ENCODE measurements at regions not wholly inside any gene's neighbourhood (a gene's known extent, or its start where the extent isn't known, plus 50 kb on each side); places are given as distances from the start of the nearest gene placed in this dataset.
"Not testable (repeated sequence)": the region's sequence is repeated elsewhere in the genome, so short reads cannot be mapped to it uniquely, and the experiment has no call there.

- no peak for DNase-seq (ENCODE audit: low read depth in 2 of 2)
Measured at GRCh38 chr6:56745971-56746370, 103.3 kb upstream of the DST start.

GRCh38 chr6:56745081-56745480, 102.4 kb upstream of the DST start:
- DNase-seq (ENCODE audit: low read depth in 2 of 2): no peak

- no peak for DNase-seq (ENCODE audit: low read depth in 2 of 2)
Measured at GRCh38 chr6:56744528-56744927, 101.8 kb upstream of the DST start.

GRCh38 chr6:56742122-56742791, 99.6 kb upstream of the DST start:
- no peak for DNase-seq (ENCODE audit: low read depth in 2 of 2)

- DNase-seq (ENCODE audit: low read depth in 2 of 2): no peak
Measured at GRCh38 chr6:56741472-56741871, 98.8 kb upstream of the DST start.

GRCh38 chr6:56739836-56740815, 97.4 kb upstream of the DST start:
- DNase-seq (ENCODE audit: low read depth in 2 of 2): no peak

- no peak for DNase-seq (ENCODE audit: low read depth in 2 of 2)
Measured at GRCh38 chr6:56736804-56737203, 94.1 kb upstream of the DST start.

- no peak for DNase-seq (ENCODE audit: low read depth in 2 of 2)
Measured at GRCh38 chr6:56734335-56734734, 91.6 kb upstream of the DST start.

GRCh38 chr6:56733211-56733697, 90.6 kb upstream of the DST start:
- DNase-seq (ENCODE audit: low read depth in 2 of 2): no peak

GRCh38 chr6:56732517-56732916, 89.8 kb upstream of the DST start:
- DNase-seq (ENCODE audit: low read depth in 2 of 2): no peak

- DNase-seq (ENCODE audit: low read depth in 2 of 2): no peak
Measured at GRCh38 chr6:56730663-56731529, 88.2 kb upstream of the DST start.

GRCh38 chr6:56729719-56730118, 87.0 kb upstream of the DST start:
- no peak for DNase-seq (ENCODE audit: low read depth in 2 of 2)

- DNase-seq (ENCODE audit: low read depth in 2 of 2): not testable (repeated sequence)
Measured at GRCh38 chr6:56729166-56729565, 86.5 kb upstream of the DST start.

- DNase-seq (ENCODE audit: low read depth in 2 of 2): peak; percentile 60 to 66
Measured at GRCh38 chr6:56727097-56727850, 84.6 kb upstream of the DST start.

- DNase-seq (ENCODE audit: low read depth in 2 of 2): no peak
Measured at GRCh38 chr6:56725254-56725653, 82.6 kb upstream of the DST start.

- peak in 1 of 2 experiments; percentile 27 for DNase-seq (ENCODE audit: low read depth in 2 of 2)
Measured at GRCh38 chr6:56724455-56724854, 81.8 kb upstream of the DST start.

- DNase-seq (ENCODE audit: low read depth in 2 of 2): no peak
Measured at GRCh38 chr6:56720882-56721281, 78.2 kb upstream of the DST start.

GRCh38 chr6:56720202-56720601, 77.5 kb upstream of the DST start:
- not testable (repeated sequence) for DNase-seq (ENCODE audit: low read depth in 2 of 2)

- DNase-seq (ENCODE audit: low read depth in 2 of 2): not testable (repeated sequence)
Measured at GRCh38 chr6:56719315-56720058, 76.8 kb upstream of the DST start.

GRCh38 chr6:56718236-56718635, 75.5 kb upstream of the DST start:
- DNase-seq (ENCODE audit: low read depth in 2 of 2): no peak

Measured in fibroblast of skin of left biceps (primary cell).